Astrocyte (in vitro differentiated cells and primary cell): ENCODE measurements at regions not wholly inside any gene's neighbourhood (a gene's known extent, or its start where the extent isn't known, plus 50 kb on each side); places are given as distances from the start of the nearest gene placed in this dataset.

Experiments used
- DNase-seq: peaks from one replicate; pipeline ENCODE4 v3.0.0-alpha.2; 2010; ENCODE audit warnings: low read depth
- FAIRE-seq: peaks from 2 replicates; lab custom pipeline; 2011; peaks lifted over from hg19 to GRCh38; lab: Jason Lieb, UNC
- H2AFZ ChIP-seq: 2 replicates; pipeline ENCODE4 v1.6.0; 2012; ENCODE audit warnings: low read depth, low read length, inconsistent platforms
- H3K27ac ChIP-seq: 2 replicates; pipeline ENCODE4 v1.5.1; 2011; ENCODE audit warnings: low read depth, low read length, inconsistent platforms
- H3K27me3 ChIP-seq: 2 replicates; pipeline ENCODE4 v1.6.0; 2011; ENCODE audit warnings: low read length, inconsistent platforms; ENCODE audit not compliant: insufficient read depth
- H3K36me3 ChIP-seq: 2 replicates; pipeline ENCODE4 v1.5.1; 2011; ENCODE audit warnings: low read length, inconsistent platforms; ENCODE audit not compliant: insufficient read depth
- H3K4me1 ChIP-seq: 2 replicates; pipeline ENCODE4 v1.5.1; 2011; ENCODE audit warnings: low read length, inconsistent platforms; ENCODE audit not compliant: insufficient read depth
- H3K4me2 ChIP-seq: 2 replicates; pipeline ENCODE4 v1.6.0; 2012; ENCODE audit warnings: low read length, inconsistent platforms
- H3K4me3 ChIP-seq: 2 replicates; pipeline ENCODE4 v1.5.1; 2011; ENCODE audit warnings: low read depth, mild to moderate bottlenecking, low read length, inconsistent platforms; ENCODE audit not compliant: insufficient read depth
- H3K79me2 ChIP-seq: 2 replicates; pipeline ENCODE4 v1.6.0; 2012; ENCODE audit warnings: mild to moderate bottlenecking, low read length, inconsistent platforms; ENCODE audit not compliant: insufficient read depth
- H3K9ac ChIP-seq: 2 replicates; pipeline ENCODE4 v1.6.0; 2012; ENCODE audit warnings: mild to moderate bottlenecking, low read length, inconsistent platforms
- H3K9me3 ChIP-seq: 2 replicates; pipeline ENCODE4 v1.5.1; 2012; ENCODE audit warnings: low read depth, mild to moderate bottlenecking, low read length, inconsistent platforms; ENCODE audit not compliant: insufficient read depth
- H4K20me1 ChIP-seq: 2 replicates; pipeline ENCODE4 v1.6.0; 2012; ENCODE audit warnings: low read length, inconsistent platforms; ENCODE audit not compliant: insufficient read depth
- H3K27ac Mint-ChIP-seq: one replicate; pipeline ENCODE4 v1.8.0; 2021; ENCODE audit warnings: mild to moderate bottlenecking, mixed read lengths; ENCODE audit not compliant: unreplicated experiment
- H3K27me3 Mint-ChIP-seq: one replicate; pipeline ENCODE4 v1.8.0; 2021; ENCODE audit warnings: low read depth, mixed read lengths; ENCODE audit not compliant: unreplicated experiment
- H3K36me3 Mint-ChIP-seq: one replicate; pipeline ENCODE4 v1.8.0; 2021; ENCODE audit warnings: low read depth, mixed read lengths; ENCODE audit not compliant: unreplicated experiment
- H3K4me1 Mint-ChIP-seq: one replicate; pipeline ENCODE4 v1.8.0; 2021; ENCODE audit warnings: low read depth, mixed read lengths; ENCODE audit not compliant: unreplicated experiment
- H3K4me3 Mint-ChIP-seq: one replicate; pipeline ENCODE4 v1.8.0; 2021; ENCODE audit warnings: mild to moderate bottlenecking, moderate library complexity, mixed read lengths; ENCODE audit not compliant: unreplicated experiment
- H3K9me3 Mint-ChIP-seq: one replicate; pipeline ENCODE4 v1.8.0; 2021; ENCODE audit warnings: mild to moderate bottlenecking, mixed read lengths; ENCODE audit not compliant: unreplicated experiment
- CTCF ChIP-seq: IDR thresholded peaks from 2 replicates; pipeline ENCODE4 v1.5.1; 2011; ENCODE audit warnings: low read depth, mild to moderate bottlenecking, inconsistent platforms, low read length, moderate library complexity; ENCODE audit not compliant: insufficient read depth
- EZH2 ChIP-seq: IDR thresholded peaks from 2 replicates; pipeline ENCODE4 v1.6.1; 2012; ENCODE audit warnings: mild to moderate bottlenecking, low read length, inconsistent platforms; ENCODE audit not compliant: insufficient read depth

GRCh38 chr11:90446207-90446606, 223.4 kb upstream of the CHORDC1 start:
- no peak for FAIRE-seq
- no peaks in the 10 kb centered on the region for H3K79me2 ChIP-seq
- no peaks in the 10 kb centered on the region for H3K4me1 Mint-ChIP-seq

GRCh38 chr11:90438069-90438468, 215.2 kb upstream of the CHORDC1 start:
- Mint-ChIP-seq H3K36me3 (no peaks in the 10 kb centered on the region), H3K27me3 (no peaks in the 10 kb centered on the region), H3K9me3 (no peaks in the 10 kb centered on the region), H3K4me1 (no peaks in the 10 kb centered on the region), H3K4me3 (no peak overlapping the region), H3K27ac (no peak overlapping the region)
- Histone ChIP-seq H3K79me2 (no peaks in the 10 kb centered on the region), H3K4me1 (no peaks in the 10 kb centered on the region), H3K9ac (no peak overlapping the region), H4K20me1 (no peaks in the 10 kb centered on the region), H3K9me3 (no peaks in the 10 kb centered on the region), H2AFZ (no peak overlapping the region), H3K4me3 (no peak overlapping the region), H3K4me2 (no peak overlapping the region), H3K27me3 (no peaks in the 10 kb centered on the region), H3K36me3 (no peaks in the 10 kb centered on the region), H3K27ac (no peak overlapping the region)
- no peak for FAIRE-seq
- no peak for DNase-seq
- TF ChIP-seq CTCF, result no peak
- TF ChIP-seq EZH2, result no peak

More at GRCh38 chr11:90446207-90446606, 223.4 kb upstream of the CHORDC1 start:
- Histone ChIP-seq H3K27me3 (no peaks in the 10 kb centered on the region), H2AFZ (no peak overlapping the region), H3K27ac (no peak overlapping the region), H3K4me1 (no peaks in the 10 kb centered on the region), H4K20me1 (no peaks in the 10 kb centered on the region), H3K9me3 (no peaks in the 10 kb centered on the region), H3K9ac (no peak overlapping the region), H3K4me3 (no peak overlapping the region), H3K4me2 (no peak overlapping the region), H3K36me3 (no peaks in the 10 kb centered on the region)
- no peak overlapping the region for H3K4me3 Mint-ChIP-seq
- H3K27ac Mint-ChIP-seq, result no peak overlapping the region
- DNase-seq, result no peak
- H3K9me3 Mint-ChIP-seq, result no peaks in the 10 kb centered on the region
- no peaks in the 10 kb centered on the region for H3K27me3 Mint-ChIP-seq
- no peaks in the 10 kb centered on the region for H3K36me3 Mint-ChIP-seq
- no peak for TF ChIP-seq EZH2
- TF ChIP-seq CTCF, result no peak

GRCh38 chr11:90434858-90435257, 212.0 kb upstream of the CHORDC1 start:
- no peak overlapping the region for H3K4me3 ChIP-seq
- Mint-ChIP-seq H3K9me3 (no peaks in the 10 kb centered on the region), H3K27ac (no peak overlapping the region), H3K4me3 (no peak overlapping the region), H3K27me3 (no peaks in the 10 kb centered on the region), H3K4me1 (no peaks in the 10 kb centered on the region), H3K36me3 (no peaks in the 10 kb centered on the region)
- H3K27ac ChIP-seq, result no peak overlapping the region
- H3K79me2 ChIP-seq, result no peaks in the 10 kb centered on the region
- H3K9ac ChIP-seq, result no peak overlapping the region
- no peak overlapping the region for H2AFZ ChIP-seq
- no peak overlapping the region for H3K4me2 ChIP-seq
- no peaks in the 10 kb centered on the region for H3K27me3 ChIP-seq
- TF ChIP-seq EZH2 (no peak), CTCF (no peak)
- DNase-seq, result no peak
- H3K4me1 ChIP-seq, result no peaks in the 10 kb centered on the region
- H4K20me1 ChIP-seq, result no peaks in the 10 kb centered on the region
- no peaks in the 10 kb centered on the region for H3K36me3 ChIP-seq
- no peak for FAIRE-seq
- H3K9me3 ChIP-seq, result no peaks in the 10 kb centered on the region
